ENCODE measurements at regions not wholly inside any gene's neighbourhood (a gene's known extent, or its start where the extent isn't known, plus 50 kb on each side); places are given as distances from the start of the nearest gene placed in this dataset.

- TF ChIP-seq CTCF (optimal IDR thresholded peaks at IDR 0.05 in 1 of 3, IDR thresholded peaks at IDR 0.05 in 1 of 3, conservative IDR thresholded peaks at IDR 0.05 in 1 of 3; ENCODE audit: extremely low read depth in 1 of 3, insufficient read depth in 2 of 3, low read length in 3 of 3), result no peak
- no peak for TF ChIP-seq EZH2 (IDR thresholded peaks at IDR 0.05; ENCODE audit: low read length)
Measured at GRCh38 chr5:164505791-164506190, 1000.4 kb downstream of the MAT2B start.

All from keratinocyte (primary cell).